ENCODE measurements at regions not wholly inside any gene's neighbourhood (a gene's known extent, or its start where the extent isn't known, plus 50 kb on each side); places are given as distances from the start of the nearest gene placed in this dataset.
"Not testable (repeated sequence)": the region's sequence is repeated elsewhere in the genome, so short reads cannot be mapped to it uniquely, and the experiment has no call there.

DNA sequence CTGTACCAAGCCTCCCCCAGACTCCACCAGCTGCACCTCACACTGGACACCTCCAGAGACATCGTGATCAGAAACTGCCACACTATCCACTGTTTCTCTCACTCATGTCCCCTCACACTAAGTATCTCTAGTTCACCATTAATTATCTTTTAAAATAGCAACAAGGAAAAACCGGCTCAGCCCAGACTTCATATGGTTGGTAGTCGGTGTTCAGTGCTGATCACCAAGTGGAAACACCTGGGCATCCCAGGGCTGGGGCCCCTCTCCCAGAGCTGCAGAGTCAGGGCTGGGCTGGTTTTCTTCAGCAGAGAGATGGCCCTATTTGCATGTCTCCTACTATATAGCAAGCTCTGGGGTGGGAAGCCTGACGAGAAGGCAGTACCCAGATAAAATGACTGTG, 1140.0 kb downstream of the TMEM121 start:
- DNase-seq: no peak

DNA sequence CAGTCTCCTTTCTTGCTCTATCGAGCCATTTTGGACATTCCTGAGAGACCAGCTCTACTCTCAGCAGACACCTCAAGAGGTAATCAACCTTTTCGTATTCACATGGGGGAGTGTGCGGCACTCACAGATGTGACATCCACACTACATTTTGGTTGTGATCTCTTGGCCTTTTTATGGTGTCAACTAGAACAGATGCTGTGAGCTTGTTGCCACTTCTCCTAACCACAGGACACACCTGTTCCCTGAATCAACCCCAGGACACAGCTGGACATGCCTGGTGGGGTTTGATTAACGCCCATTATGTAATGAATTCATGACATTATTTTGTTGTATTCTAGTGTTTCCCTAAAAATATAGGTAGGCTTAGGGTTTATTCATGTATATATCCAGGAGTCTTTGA, 1143.6 kb downstream of the TMEM121 start:
- no peak for DNase-seq

DNA sequence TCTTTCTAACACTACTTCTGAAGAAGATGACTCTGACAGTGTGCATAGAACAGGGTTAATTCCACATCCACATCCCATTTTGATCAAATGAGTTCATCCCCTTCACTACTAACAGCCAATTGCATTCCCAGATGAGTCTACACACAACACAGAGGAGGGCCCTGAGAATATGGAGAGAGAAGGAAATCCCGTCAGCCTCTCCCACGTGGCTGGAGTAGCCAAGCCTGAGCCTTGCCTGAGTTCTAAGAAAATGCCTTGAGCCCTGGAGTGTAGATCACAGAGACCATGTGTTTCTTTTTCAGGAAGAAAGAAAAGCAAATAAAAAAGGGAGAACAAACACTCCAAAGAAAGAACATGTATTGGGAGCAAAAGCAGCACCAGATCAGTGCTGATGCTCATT, 1147.7 kb downstream of the TMEM121 start:
- not testable (repeated sequence) for DNase-seq

DNA sequence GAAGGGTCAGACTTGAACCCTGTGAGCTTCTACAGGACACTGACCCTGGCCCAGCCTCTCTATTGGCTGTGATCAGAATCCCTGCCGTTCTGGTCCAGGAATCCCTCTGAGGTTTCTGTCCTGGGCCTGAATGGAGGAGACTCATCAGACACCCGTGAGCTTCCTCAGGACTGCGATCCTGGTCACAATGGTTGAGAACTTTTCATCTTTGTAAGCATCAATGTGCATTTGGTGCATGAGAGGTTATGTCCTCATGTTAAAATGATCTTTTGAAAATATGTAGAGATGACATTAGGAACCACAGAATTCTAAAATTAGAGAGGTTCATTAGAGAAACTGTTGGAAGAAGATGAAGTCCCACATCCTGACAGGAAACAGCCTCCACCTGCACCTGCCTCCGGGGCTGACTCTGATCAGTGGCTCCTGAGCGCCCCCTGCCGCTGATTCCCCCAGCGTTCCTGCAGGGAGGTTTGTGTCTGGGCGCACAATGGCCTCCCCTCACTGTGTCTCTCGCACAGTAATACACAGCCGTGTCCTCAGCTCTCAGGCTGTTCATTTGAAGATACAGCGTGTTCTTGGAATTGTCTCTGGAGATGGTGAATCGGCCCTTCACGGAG, 1148.2 kb downstream of the TMEM121 start:
- not testable (repeated sequence) for DNase-seq

DNA sequence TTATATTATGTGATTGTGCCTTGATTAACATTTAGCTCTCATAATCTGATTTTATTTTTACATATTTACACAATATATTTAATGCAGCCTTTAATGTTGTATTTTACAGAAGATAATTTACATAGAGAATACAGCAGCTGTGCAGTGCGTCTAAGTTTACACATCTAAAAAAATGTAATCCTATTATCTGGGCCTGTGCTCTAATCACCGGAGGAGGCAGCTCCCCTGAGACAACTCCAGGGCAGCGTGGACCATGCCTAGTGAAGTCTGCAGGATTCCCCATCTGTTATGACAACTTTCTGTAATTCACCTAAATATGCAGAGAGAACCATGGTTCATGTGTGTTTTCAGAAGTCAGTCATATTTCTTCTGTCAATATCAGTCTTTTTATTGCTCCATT, 1149.3 kb downstream of the TMEM121 start:
- not testable (repeated sequence) for DNase-seq

DNA sequence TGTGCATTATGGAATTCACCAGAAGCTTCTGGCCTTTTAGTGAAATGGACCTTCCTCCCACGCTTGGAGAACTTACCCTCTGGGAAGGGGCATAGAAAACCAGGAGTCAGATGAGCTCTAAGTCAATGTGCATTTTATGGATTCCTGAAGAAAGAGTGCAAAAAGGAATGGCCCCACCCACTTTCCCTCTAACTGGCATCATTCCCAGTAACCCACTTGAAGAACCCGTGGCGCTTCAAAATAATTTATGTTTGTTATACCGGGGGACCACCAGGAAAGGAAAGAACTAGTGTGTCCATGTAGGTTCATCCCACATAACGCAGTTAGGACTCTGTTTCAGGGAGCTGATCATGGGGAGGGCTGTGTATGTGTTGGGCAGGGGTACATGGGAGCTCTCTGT, 1153.4 kb downstream of the TMEM121 start:
- DNase-seq: no peak

DNA sequence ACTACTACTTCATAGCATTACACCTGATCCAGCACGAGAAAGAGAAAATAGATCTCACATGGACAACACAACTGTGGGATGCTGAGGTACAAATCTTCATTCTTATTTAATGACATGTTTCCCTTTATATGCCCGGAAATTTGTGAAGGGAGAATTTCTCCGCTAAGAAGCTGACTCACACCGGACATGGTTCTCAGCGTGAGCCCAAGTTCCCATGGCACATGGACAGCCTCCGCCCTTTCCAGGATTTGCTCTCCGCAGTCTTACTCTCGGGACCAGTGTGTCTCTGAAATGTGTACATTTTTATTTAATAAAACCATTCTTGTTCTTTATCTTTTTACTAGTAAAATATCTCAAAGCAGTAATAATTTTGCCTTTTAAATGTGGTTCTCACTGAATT, 1154.8 kb downstream of the TMEM121 start:
- no peak for DNase-seq

DNA sequence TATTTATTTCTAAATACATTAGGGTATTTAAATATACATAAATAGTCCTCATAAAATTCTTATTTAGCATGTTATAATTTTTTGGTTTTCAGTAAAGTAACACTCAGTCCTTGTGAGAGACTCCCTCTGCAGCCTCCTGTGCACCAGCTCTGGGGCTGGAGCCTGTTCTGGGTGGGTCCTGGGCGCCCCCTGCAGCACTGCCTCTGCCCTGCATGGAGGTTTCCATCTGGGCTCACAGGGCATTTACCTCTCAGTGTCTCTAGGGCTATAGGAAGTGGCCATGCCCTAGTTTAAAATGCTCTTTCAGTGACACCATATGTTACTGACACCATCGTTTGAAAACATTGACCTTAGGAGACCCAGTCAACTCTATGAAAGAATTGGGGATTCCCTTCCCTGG, 1155.2 kb downstream of the TMEM121 start:
- no peak for DNase-seq

DNA sequence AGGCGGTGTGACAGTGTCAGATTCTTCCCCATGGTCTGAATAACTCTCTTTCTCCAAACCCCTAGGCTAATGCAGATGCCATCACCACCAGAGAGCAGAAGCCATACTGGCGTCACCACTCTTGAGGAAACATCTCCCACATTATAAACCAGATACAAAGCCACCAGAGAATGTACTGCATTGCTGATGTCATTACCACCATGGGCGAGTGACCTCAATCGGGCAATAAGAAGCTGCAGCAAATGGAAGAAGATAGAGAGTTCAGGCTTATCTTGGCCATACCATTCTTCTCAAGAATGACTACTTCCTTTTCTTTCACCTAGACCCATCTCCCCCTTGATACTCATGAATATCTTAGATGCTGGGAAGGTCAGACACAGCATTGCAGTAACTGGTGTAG, 1157.2 kb downstream of the TMEM121 start:
- DNase-seq: no peak

DNA sequence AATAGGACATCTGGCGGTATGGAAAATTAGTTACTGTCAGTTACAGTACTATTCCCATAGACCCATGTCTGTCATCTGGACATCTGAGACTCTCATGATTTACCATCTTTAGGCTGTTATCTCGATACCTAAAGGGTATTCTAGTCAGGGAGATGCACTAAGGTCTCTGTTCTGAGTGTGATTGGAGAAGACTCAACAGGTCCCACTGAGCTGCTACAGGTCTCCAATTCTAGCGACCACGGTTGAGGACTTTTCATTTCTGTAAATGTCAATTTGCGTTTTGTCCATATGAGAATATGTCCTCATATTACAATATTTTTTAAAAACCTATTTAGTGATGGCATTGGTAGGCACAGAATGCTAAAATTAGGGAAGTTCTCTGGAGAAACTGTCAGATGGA, 1160.2 kb downstream of the TMEM121 start:
- no peak for DNase-seq

DNA sequence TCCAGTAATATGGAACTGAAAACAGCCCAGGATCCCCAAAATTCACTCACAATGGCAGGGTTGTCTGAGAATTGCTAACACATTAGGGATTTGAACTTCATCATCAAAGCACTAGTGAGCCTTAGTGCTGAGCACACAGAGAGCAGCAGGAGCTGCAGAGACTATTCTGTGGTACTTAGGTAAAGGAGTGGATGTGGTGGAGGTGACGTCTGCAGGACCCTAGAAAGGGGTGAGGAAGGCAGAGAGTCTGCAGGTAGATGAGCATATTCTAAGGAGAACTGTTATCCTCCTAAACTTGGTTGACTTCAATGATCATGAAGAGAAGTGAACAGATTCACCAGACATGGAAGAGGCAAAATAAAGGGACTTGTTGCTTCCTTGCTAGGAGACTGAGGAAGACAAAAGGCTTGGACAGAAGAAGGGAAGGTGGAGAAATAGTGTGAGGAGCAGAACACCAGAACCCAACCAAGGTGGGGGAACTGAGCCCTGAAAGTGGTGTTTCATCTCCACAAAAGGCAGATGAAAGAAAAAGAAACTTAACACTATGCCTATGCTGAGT, 1164.0 kb downstream of the TMEM121 start:
- no peak for DNase-seq

DNA sequence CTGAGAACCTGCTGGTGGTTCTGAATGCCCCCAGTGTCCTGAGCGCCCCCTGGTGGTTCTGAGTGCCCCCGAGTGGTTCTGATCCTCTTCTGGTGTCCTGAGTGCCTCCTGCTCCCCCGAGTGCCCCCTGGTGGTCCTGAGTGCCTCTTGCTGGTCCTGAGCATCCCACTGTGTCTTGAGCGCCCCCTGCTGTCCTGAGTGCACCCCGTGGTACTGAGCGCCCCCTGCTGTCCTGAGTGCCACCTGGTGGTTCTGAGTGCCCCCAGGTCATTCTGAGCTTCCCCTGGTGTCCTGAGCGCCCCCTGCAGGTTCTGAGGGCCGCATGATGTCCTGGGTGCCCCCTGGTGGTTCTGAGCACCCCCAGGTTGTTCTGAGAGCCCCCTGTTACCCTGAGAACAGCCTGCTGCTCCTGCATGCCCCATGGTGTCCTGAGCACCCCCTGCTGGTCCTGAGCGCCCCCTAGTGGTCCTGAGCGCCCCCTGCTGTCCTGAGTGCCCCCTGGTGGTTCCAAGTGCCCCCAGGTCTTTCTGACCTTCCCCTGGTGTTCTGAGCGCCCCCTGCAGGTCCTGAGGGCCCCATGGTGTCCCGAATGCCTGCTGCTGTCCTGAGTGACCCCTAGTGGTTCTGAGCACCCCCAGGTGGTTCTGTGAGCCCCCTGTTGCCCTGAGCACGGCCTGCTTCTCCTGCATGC, 1165.4 kb downstream of the TMEM121 start:
- DNase-seq: no peak

DNA sequence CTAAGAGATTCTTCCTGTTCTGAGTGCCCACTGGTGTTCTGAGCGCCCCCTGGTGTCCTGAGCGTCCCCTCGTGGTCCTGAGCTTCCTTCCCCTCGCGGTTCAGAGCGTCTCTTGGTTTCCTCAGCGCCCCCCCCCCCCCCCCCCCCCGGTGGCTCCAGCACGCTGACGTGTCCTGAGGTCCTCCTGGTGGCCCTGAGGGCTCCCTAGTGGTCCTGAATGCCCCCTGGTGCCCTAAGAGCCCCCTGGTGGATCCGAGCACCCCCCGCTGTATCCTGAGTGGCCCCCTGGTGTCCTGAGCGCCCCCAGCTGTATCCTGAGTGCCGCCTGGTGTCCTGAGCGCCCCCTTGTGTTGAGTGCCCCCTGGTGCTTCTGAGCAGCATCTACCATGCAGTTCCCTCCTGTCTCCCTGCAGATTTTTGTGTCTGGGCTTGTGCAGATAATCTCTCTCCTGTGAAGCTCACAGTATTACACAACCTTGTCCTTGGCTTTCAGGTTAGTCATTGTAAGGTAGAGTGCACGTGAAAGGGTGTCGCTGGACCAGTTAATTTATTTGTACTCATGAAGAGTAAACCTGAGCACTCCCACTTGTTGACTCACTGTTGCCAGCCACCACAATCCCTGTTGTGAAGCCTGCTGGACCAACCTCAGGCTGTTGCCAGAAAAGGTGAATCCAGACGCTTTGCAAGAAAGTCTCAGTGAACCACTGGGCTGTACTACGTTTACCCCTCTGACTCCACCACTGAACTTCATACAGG, 1168.4 kb downstream of the TMEM121 start:
- DNase-seq: no peak

DNA sequence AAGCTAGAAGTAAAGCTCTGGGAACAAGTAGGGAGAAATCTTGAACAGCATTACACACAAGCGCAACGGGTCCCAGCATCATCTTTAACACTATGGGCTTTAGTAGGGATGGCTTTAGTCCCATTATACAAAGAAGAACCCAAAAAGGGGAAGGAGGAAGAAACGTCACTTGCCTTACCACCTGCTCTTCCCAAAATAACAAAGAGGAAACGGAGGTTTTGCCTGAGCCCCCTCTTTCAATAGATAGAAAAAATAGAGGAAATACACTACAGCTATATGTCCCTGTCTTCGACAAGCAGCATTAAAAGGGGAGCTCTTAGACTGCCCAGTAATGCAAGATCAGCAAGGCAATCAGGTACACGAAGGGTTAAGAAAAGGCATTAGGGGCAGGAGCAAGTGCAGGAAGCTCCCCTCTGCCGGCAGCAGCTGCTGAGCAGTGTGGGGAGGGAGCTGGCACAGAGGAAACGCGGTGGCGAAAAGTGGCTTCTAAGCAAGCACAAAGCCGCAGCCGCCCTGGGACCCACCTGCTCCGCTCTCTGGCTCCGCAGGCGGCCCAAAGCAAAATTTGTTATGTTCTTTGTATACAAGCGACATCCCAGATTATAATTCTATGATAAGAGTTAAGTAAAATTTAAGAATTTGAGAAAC, 1172.4 kb downstream of the TMEM121 start:
- DNase-seq: not testable (repeated sequence)

DNA sequence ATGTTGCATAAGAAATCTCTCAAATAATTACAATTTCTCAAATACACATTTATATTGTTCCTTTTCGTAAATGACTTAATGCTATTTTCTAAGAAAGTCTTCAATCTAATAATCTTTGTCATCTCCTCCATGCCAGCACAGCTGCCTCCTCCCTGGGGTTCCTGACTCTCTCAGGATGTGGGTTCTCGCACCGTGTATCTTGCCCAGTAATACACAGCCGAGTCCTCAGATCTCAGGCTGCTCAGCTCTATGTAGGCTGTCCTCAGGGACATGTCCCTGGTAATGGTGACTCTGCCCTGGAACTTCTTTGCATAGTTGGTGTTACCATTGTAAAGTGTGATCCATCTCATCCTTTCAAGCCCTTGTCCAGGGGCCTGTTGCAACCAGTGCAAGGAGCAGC, 1177.3 kb downstream of the TMEM121 start:
- not testable (repeated sequence) for DNase-seq

DNA sequence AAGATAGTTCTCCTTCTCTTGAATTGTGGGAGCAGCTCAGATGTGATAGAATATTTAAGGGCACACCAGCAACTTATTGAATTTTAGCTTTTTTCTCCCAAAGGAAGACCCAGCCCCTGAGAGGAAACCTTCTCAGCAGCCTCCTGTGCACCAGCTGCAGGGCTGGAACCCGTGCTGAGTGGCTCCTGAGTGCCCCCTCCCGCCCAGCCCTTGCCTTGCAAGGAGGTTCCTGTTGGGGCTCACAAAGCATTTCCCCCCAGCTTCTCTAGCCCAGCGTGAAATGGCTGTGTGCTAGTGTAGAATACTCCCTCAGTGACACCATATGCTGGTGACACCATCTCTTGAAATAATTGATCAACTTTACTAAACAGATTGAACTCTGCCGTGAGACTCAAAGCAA, 1180.1 kb downstream of the TMEM121 start:
- DNase-seq: not testable (repeated sequence)

DNA sequence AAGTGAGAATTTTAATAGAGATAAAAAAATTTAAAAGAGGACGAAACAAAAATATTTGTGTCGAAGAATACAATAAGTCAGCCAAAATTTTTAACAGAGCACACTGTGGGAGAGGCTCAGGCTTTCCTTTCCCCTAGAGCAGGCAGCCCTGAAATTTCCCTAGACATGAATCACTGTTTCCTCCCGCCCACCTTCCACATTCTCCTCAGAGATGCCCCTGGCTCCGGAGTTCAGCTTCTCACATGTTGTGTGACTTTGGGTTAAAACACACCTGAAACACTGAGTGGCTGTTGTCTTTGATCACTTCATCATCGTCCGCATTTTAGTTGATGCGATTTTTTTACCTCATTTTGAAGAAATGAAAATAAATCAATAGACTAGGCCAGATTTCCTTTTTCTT, 1183.8 kb downstream of the TMEM121 start:
- not testable (repeated sequence) for DNase-seq

DNA sequence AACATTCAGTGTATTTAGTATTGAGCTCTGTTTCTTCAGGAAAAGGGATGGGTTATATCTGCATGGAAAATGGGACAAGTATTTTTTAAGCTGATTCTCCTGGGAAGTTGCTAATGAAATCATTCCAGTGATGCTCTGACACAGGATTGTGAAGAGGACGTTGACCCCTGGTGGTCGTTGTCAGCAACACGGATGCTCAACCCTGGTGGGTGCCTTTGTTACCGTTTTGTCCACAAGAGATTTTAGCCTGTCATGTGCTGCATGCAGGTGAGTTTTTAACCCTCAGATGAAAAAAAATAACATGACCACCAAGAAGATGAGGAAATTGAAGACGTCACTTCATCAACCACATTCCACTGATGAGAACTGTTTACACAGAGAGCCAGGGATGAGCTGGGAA, 1186.1 kb downstream of the TMEM121 start:
- DNase-seq: not testable (repeated sequence)

DNA sequence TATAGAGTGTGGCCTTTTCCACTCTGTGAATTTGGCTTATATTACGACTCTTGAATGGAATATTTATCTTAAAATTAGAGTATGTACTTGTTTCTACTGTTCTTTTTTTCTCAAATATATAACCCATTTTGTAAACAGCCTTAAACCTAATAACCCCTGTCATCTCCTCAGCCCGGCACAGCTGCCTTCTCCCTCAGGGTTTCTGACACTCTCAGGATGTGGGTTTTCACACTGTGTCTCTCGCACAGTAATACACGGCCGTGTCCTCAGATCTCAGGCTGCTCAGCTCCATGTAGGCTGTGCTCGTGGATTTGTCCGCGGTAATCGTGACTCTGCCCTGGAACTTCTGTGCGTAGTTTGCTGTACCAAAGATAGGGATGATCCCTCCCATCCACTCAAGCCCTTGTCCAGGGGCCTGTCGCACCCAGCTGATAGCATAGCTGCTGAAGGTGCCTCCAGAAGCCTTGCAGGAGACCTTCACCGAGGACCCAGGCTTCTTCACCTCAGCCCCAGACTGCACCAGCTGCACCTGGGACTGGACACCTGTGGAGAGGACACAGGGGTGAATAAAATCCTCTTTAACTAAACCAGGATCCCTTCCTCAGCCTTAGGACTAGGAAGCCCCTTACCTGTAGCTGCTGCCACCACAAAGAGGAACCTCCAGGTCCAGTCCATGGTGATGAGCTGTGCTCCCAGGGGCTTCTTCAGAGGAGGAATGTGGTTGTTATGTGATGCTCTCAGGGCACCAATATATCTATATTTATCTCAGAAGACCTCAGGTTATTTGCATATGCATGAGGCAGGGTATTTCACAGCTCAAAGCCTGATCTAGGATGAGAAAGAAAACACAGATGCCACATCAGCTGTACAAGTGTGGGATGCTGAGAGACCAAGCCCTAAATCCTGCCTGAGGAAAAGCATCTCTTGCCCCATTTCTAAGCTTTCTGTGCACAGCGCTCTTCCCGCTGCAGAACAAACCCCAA, 1188.4 kb downstream of the TMEM121 start:
- not testable (repeated sequence) for DNase-seq

DNA sequence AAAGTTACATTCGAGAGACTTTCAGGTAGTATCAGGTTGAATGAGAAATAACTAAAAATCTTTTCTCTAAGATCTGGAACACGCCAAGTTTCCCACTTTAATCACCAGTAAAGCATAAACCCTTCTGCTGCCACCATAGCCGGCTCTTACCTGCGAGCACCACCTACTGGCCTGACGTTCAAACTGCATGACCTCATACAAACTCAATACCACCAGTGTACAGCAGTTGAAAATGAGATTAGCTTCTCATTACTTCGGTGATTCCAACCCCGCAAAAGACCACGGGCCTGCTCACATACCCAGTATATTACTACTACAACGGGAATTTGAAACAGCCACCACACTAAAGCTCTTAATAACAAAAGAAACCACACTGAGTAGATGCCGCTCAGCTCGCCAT, 1191.2 kb downstream of the TMEM121 start:
- DNase-seq: not testable (repeated sequence)

DNA sequence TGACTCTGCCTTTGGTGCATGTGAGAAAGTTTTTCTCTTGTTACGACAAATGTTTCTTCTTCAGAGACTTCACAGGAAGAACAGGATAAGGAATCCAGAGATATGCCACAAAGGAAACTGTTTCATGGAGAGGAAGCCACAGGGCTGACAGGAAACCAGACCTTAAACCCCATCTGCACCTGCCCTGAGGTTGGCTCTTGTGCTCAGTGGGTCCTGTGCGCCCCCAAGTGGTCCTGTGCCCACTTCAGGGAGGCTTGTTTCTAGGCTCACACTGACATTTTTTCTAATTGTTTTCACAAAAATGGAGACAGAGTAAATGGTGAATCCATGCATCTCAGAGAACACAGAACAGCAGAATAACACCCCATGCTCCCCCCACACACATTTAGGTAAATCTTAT, 1193.5 kb downstream of the TMEM121 start:
- not testable (repeated sequence) for DNase-seq

DNA sequence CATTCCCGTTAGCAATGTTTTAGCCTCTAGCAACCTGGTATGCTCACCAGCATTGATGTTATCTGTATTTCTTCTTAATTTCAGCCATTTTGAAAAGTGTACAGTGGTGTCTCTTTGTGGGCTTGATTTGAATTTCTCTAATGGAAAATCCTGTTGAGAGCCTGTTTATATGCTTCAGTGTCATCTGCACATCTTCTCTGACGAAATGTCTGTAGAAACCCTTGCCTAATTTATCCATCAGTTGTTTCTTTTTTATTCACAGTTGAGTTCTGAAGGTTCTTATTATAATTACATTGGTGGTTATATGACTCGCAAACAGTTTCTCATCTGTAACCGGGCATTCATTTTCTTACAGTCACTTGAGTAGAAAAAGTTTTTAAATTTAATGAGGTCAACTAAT, 1195.5 kb downstream of the TMEM121 start:
- not testable (repeated sequence) for DNase-seq

All from GOT3 (cell line).